ENCODE measurements at regions not wholly inside any gene's neighbourhood (a gene's known extent, or its start where the extent isn't known, plus 50 kb on each side); places are given as distances from the start of the nearest gene placed in this dataset.

DNA sequence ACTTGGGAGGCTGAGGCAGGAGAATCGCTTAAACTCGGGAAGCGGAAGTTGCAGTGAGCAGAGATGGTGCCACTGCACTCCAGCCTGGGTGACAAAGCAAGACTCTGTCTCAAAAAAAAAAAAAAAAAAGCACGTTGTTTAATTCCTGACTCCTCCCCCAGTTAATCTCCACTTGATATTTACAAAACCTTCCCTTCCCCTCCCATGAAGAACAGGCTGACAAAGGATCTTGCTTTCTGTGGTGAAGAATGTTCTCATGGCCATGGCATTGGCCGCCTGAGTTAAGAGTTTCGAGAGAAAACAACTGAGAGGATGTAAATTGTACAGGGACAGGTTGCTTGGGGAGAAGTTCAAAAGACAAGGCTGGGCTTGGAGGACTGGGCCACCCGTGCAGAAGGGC, 168.2 kb upstream of the BCOR start:
- no peak for DNase-seq (ENCODE audit: low spot score in 2 of 2)
- no peak overlapping the region for H3K4me3 ChIP-seq (ENCODE audit: low read depth, poor library complexity, severe bottlenecking)
- WGBS, 2 donors: 63 to 69% methylated on average over 7 of the region's 7 CpGs
- TF ChIP-seq POLR2A (IDR thresholded peaks at IDR 0.05): no peak
- no peak for TF ChIP-seq CTCF (IDR thresholded peaks at IDR 0.05)
- intact Hi-C loops (cut with DNase I; ENCODE audit: low total_unique reads): no loop called here

DNA sequence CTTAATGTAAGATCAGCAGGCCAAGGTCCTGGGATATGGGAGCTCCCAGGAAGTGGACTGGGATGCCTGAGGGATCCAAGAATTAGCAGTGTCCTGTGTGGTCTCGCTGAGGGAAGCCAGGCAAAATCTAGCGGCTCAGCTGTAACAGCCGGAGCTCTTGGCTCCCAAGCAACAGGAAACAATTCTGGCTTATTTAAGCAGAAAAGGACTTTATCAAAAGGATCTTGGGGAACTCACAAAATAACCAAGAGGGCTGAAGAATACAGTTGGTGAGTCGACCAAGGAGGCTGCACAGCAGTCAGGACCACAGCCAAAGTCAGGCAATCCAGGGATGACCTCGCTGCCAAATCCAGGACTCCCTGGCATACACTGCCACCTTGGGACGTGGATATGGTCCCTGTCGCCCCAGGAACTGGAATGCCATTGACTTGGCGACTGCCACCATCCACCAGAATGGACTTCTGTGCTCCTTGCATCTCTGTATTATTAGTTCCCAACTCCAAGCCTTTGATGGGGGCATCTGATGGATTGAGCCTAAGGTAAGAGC, 165.3 kb upstream of the BCOR start:
- WGBS, 2 donors: 41 to 44% methylated on average over 4 to 8 of the region's 8 CpGs
- intact Hi-C loops (cut with DNase I; ENCODE audit: low total_unique reads): no loop called here
- no peak overlapping the region for H3K4me3 ChIP-seq (ENCODE audit: low read depth, poor library complexity, severe bottlenecking)
- TF ChIP-seq CTCF (IDR thresholded peaks at IDR 0.05): no peak
- no peak for DNase-seq (ENCODE audit: low spot score in 2 of 2)

DNA sequence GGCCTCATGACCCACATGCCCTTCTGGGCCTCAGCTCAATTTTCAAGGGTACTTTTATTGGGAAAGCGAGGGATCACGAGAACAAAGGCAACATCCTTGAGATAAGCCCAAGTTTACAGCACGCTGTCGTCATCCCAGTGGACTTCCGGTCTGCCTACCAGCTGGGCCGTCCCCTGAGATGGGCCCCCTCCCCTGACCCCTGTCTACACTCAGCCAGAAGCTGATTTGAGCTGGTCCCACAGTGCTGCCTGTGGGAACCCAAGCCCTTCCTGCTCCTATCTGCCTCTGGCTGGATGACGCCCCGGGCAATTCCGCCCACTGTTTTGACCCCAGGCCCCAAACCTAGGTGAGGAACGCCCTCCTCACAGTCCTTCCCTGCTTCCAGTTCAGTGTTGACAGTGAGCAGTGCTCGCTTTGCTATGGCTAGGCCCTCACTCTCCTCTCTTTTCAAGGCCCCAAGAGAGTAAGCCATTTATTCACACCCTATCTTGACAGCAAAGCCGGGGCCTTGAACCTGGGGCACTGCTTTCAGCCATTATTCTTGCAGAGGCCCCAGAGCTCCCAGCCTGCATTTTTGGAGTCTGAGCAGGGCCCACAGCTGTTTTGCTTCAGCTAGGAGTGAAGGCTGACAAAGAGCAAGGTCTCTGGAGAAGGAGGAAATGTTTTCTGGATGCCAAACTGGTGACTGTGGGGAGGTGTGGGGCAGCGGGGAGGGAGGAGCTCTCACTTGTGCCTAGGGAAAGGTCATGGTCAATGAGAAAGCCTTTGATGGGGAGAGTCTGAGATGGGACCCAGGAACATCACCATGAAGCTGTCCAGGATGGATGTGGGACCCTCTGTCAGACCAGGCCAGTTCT, 164.6 kb upstream of the BCOR start:
- no peak overlapping the region for H3K4me3 ChIP-seq (ENCODE audit: low read depth, poor library complexity, severe bottlenecking)
- intact Hi-C loops (cut with DNase I; ENCODE audit: low total_unique reads): no loop called here
- no peak for DNase-seq (ENCODE audit: low spot score in 2 of 2)
- TF ChIP-seq CTCF (IDR thresholded peaks at IDR 0.05) (no peak), POLR2A (IDR thresholded peaks at IDR 0.05) (no peak)
- 78 to 82% methylated on average over 12 to 13 of the region's 13 CpGs for WGBS, 2 donors

- no peak for DNase-seq (ENCODE audit: low spot score in 2 of 2)
- whole genome bisulfite sequencing, 2 donors: 82 to 93% methylated on average over 4 to 7 of the region's 7 CpGs
- H3K4me3 ChIP-seq (ENCODE audit: low read depth, poor library complexity, severe bottlenecking): no peak overlapping the region
- intact Hi-C loops (cut with DNase I; ENCODE audit: low total_unique reads): no loop called here
- no peak for TF ChIP-seq POLR2A (IDR thresholded peaks at IDR 0.05)
- TF ChIP-seq CTCF (IDR thresholded peaks at IDR 0.05): no peak
These were observed 164.0 kb upstream of the BCOR start for GRCh38 chrX:40261833-40262156.

DNA sequence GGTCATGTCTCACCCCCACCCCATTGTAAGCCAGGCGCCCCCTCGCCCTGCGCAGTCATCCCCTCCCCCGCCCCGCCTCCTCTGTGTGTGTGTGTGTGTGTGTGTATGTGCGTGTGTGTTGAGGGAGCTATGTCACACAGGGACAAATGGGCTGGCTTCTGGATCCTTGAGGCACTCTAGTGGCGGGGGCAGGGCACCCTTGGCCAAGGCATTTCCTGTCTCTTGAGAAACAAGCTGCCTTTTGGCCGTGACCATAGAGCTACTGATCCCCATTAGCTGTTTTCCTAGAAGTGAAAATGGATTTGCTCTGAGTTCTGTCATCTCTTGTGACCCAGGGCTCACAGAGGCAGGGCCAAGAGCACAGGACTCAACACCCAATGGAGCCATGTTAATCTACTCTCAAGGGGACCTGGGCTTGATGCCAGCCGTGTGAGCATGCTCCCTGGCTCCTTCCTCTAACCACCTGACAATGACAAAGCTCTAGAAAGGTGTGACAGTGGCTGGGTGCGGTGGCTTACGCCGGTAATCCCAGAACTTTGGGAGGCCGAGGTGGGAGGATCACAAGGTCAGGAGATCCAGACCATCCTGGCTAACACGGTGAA, 162.5 kb upstream of the BCOR start:
- no peak overlapping the region for H3K4me3 ChIP-seq (ENCODE audit: low read depth, poor library complexity, severe bottlenecking)
- TF ChIP-seq POLR2A (IDR thresholded peaks at IDR 0.05) (no peak), CTCF (IDR thresholded peaks at IDR 0.05) (no peak)
- DNase-seq (ENCODE audit: low spot score in 2 of 2): no peak
- WGBS, 2 donors: 85 to 87% methylated on average over 3 to 14 of the region's 14 CpGs
- intact Hi-C loops (cut with DNase I; ENCODE audit: low total_unique reads): no loop called here
